HCT116 (cell line): ENCODE measurements at regions not wholly inside any gene's neighbourhood (a gene's known extent, or its start where the extent isn't known, plus 50 kb on each side); places are given as distances from the start of the nearest gene placed in this dataset.

Source experiments
- CEBPB ChIP-seq: IDR thresholded peaks from 2 replicates; pipeline ENCODE4 v1.6.1; 2012; ENCODE audit warnings: low read depth
- EGR1 ChIP-seq: IDR thresholded peaks from 2 replicates; pipeline ENCODE4 v1.6.1; 2012; ENCODE audit warnings: low read depth
- EZH2 ChIP-seq: fragments of 200-600 bp; sonication (generic); IDR thresholded peaks from 2 replicates; pipeline ENCODE4 v1.6.1; 2017; ENCODE audit warnings: antibody characterized with exemption, mixed run types
- POLR2A ChIP-seq: IDR thresholded peaks from 2 replicates; pipeline ENCODE4 v1.7.0; 2011; ENCODE audit warnings: borderline replicate concordance; ENCODE audit not compliant: insufficient read depth, insufficient read length; ENCODE audit errors: extremely low read depth
- POLR2AphosphoS5 ChIP-seq: IDR thresholded peaks from 2 replicates; pipeline ENCODE4 v1.6.1; 2011; ENCODE audit warnings: mild to moderate bottlenecking, low read depth, low read length, moderate library complexity
- RAD21 ChIP-seq: IDR thresholded peaks from 2 replicates; pipeline ENCODE4 v1.6.1; 2012; ENCODE audit warnings: low read depth, mild to moderate bottlenecking
- REST ChIP-seq: IDR thresholded peaks from 2 replicates; pipeline ENCODE4 v1.6.1; 2012; ENCODE audit warnings: low read depth
- SP1 ChIP-seq: IDR thresholded peaks from 2 replicates; pipeline ENCODE4 v1.6.1; 2012; ENCODE audit warnings: low read depth
- TCF7L2 ChIP-seq: IDR thresholded peaks from 2 replicates; pipeline ENCODE4 v1.7.0; 2011; ENCODE audit warnings: borderline replicate concordance, inconsistent platforms; ENCODE audit not compliant: insufficient read depth, insufficient read length; ENCODE audit errors: extremely low read depth
- TF ChIP-seq, protein P1 (sequence below), 3 experiments: fragments of 200-600 bp in 1 of 3; sonication (generic) in 1 of 3; IDR thresholded peaks in 2 of 3; conservative IDR thresholded peaks in 1 of 3; 2 replicates each; pipeline ENCODE4 v1.5.1; 2012 to 2017; ENCODE audit warnings: low read depth in 2 of 3, low read length in 2 of 3, antibody characterized with exemption in 1 of 3, borderline replicate concordance in 1 of 3, control low read depth in 1 of 3, mild to moderate bottlenecking in 1 of 3, mixed read lengths in 1 of 3, mixed run types in 1 of 3, moderate library complexity in 1 of 3; ENCODE audit not compliant: insufficient read depth in 1 of 3

DNA sequence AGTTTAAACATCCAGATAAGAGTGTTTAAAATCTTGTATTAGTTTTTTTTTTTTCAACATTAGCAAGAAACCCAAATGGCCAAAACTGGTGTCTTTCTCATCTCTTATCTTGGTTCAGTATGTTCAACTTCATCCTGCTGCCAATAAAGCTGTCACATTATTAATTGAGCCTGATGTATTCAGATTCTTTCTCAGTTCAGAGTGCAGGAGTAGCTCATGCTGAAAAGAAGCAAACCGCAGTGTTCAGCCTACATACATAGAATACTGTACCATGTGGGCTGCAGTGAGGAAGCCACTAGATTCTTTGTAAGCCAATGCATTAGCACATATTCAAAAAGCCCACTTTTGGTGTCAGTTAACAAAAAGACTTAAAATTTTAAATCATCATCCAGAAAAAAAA lies 76.2 kb downstream of the C18orf54 start:
- no peak for TF ChIP-seq CEBPB
- TF ChIP-seq, protein P1, sequence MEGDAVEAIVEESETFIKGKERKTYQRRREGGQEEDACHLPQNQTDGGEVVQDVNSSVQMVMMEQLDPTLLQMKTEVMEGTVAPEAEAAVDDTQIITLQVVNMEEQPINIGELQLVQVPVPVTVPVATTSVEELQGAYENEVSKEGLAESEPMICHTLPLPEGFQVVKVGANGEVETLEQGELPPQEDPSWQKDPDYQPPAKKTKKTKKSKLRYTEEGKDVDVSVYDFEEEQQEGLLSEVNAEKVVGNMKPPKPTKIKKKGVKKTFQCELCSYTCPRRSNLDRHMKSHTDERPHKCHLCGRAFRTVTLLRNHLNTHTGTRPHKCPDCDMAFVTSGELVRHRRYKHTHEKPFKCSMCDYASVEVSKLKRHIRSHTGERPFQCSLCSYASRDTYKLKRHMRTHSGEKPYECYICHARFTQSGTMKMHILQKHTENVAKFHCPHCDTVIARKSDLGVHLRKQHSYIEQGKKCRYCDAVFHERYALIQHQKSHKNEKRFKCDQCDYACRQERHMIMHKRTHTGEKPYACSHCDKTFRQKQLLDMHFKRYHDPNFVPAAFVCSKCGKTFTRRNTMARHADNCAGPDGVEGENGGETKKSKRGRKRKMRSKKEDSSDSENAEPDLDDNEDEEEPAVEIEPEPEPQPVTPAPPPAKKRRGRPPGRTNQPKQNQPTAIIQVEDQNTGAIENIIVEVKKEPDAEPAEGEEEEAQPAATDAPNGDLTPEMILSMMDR (IDR thresholded peaks at IDR 0.05 in 2 of 3, conservative IDR thresholded peaks at IDR 0.05 in 1 of 3; ENCODE audit: borderline replicate concordance in 1 of 3, insufficient read depth in 1 of 3, low read depth in 2 of 3, low read length in 2 of 3) = no peak
- TF ChIP-seq POLR2A = no peak
- TF ChIP-seq RAD21 = no peak
- TF ChIP-seq EZH2 = no peak
- no peak for TF ChIP-seq SP1
- TF ChIP-seq POLR2AphosphoS5 = no peak
- no peak for TF ChIP-seq EGR1
- no peak for TF ChIP-seq TCF7L2
- no peak for TF ChIP-seq REST
